Erythroblast (primary cell): ENCODE measurements at regions not wholly inside any gene's neighbourhood (a gene's known extent, or its start where the extent isn't known, plus 50 kb on each side); places are given as distances from the start of the nearest gene placed in this dataset.

Experiments used
- GATA1 ChIP-seq: IDR thresholded peaks from 2 replicates; pipeline ENCODE4 v1.6.1; 2011; ENCODE audit warnings: low read depth, mild to moderate bottlenecking, control low read depth, low read length, moderate library complexity
- POLR2A ChIP-seq: IDR thresholded peaks from 2 replicates; pipeline ENCODE4 v1.6.1; 2011; ENCODE audit warnings: mild to moderate bottlenecking, low read length

DNA sequence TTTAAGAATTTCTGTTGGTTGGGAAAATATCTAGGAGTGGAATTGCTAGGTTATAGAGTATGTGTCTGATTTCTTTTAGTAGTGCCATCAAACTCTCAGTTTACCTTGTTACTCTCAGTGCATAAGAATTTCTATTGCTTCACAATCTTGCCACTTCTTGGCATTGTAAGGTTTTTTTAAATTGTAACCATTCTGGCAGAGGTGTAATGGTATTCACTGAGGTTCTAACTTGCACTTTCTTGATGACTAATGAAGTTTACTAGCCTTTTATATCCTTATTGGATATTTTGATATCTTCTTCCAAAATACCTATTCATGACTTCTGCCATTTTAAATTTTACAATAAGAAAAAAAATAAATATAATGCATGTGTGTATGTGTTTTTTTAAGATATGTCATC is 478.0 kb downstream of the NAV3 start:
- TF ChIP-seq POLR2A (no peak), GATA1 (no peak)
